Left lung (tissue), 4 donors: ENCODE measurements at regions not wholly inside any gene's neighbourhood (a gene's known extent, or its start where the extent isn't known, plus 50 kb on each side); places are given as distances from the start of the nearest gene placed in this dataset.

Source experiments
- ATAC-seq: fragments of 200-7000 bp; cut with Tn5 transposase; one replicate; pipeline ENCODE4 v1.9.1; 2020; ENCODE audit warnings: moderate library complexity
- DNase-seq, 4 donors: peaks; one replicate each; pipeline ENCODE4 v3.0.0-alpha.2; 2013 to 2020
- H3K27ac ChIP-seq, 2 donors: fragments of 200-600 bp; sonication (generic) in 1 of 2; one replicate each; pipeline versions ENCODE4 v1.5.0 to v1.8.0; 2020 to 2021
- H3K27me3 ChIP-seq, 2 donors: fragments of 200-600 bp; sonication (generic) in 1 of 2; one replicate each; pipeline versions ENCODE4 v1.5.0 to v1.8.0; 2020 to 2021
- H3K36me3 ChIP-seq, 2 donors: fragments of 200-600 bp; sonication (generic) in 1 of 2; one replicate each; pipeline versions ENCODE4 v1.5.0 to v1.8.0; 2020 to 2021
- H3K4me1 ChIP-seq, 2 donors: fragments of 200-600 bp; one replicate each; pipeline ENCODE4 v1.8.0; 2021
- H3K4me3 ChIP-seq, 2 donors: fragments of 200-600 bp; sonication (generic) in 1 of 2; one replicate each; pipeline versions ENCODE4 v1.5.0 to v1.8.0; 2020 to 2021; ENCODE audit warnings: mild to moderate bottlenecking in 1 of 2
- H3K9me3 ChIP-seq, 2 donors: fragments of 200-600 bp; sonication (generic) in 1 of 2; one replicate each; pipeline versions ENCODE4 v1.5.0 to v1.8.0; 2020 to 2021
- intact Hi-C, 2 donors: fragments of 100-400 bp; cut with DNase I; formaldehyde crosslinking; loops; one replicate each; pipeline versions ENCODE4 v1.11.2 to v1.14.2; 2022
- TF ChIP-seq, protein P1 (sequence below), 2 donors: fragments of 200-600 bp; sonication (generic) in 1 of 2; IDR thresholded peaks; one replicate each; pipeline versions ENCODE4 v1.5.0 to v1.8.0; 2021; ENCODE audit warnings: antibody characterized with exemption in 2 of 2
- donor health status: DM: no; HTN: yes; CAD: no.
- donor health status: DM: no; HTN: no; CAD: no.

- peaks cover 0 to 11% of the 10 kb centered on the region in 2 donors for H3K4me1 ChIP-seq
- no peaks in the 10 kb centered on the region for H3K27me3 ChIP-seq
- ATAC-seq (no peak), DNase-seq (no peak)
- H3K9me3 ChIP-seq, result no peaks in the 10 kb centered on the region
- TF ChIP-seq, protein P1, sequence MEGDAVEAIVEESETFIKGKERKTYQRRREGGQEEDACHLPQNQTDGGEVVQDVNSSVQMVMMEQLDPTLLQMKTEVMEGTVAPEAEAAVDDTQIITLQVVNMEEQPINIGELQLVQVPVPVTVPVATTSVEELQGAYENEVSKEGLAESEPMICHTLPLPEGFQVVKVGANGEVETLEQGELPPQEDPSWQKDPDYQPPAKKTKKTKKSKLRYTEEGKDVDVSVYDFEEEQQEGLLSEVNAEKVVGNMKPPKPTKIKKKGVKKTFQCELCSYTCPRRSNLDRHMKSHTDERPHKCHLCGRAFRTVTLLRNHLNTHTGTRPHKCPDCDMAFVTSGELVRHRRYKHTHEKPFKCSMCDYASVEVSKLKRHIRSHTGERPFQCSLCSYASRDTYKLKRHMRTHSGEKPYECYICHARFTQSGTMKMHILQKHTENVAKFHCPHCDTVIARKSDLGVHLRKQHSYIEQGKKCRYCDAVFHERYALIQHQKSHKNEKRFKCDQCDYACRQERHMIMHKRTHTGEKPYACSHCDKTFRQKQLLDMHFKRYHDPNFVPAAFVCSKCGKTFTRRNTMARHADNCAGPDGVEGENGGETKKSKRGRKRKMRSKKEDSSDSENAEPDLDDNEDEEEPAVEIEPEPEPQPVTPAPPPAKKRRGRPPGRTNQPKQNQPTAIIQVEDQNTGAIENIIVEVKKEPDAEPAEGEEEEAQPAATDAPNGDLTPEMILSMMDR (IDR thresholded peaks at IDR 0.05), result no peak
- intact Hi-C loops, result no loop called here
- H3K27ac ChIP-seq, result no peak overlapping the region
- no peak overlapping the region for H3K4me3 ChIP-seq
- H3K36me3 ChIP-seq, result no peaks in the 10 kb centered on the region
These were observed 121.7 kb upstream of the MARCKS start for GRCh38 chr6:113735491-113735890.

DNA sequence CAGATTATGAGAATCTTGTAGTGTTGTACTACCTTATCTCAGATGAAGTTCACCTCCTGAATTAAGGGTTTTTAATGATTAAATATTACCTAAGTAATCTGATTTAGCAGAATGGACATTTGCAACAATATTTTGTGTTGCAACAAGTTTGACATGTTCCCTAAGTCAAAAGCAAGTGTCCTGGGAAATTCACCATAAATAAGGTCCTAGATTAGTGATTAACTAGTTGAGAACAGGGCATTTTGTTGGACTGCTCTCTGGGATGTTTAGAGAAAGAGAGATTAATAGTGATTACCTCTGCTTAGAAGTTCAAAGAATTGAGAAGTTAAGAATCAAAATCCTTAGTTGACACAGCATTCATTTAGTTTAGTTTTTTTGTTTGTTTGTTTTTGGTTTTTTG lies 120.2 kb upstream of the MARCKS start:
- no peak for ATAC-seq
- no peaks in the 10 kb centered on the region for H3K9me3 ChIP-seq
- no peak overlapping the region for H3K4me3 ChIP-seq
- no peaks in the 10 kb centered on the region for H3K27me3 ChIP-seq
- intact Hi-C loops, result no loop called here
- H3K4me1 ChIP-seq, result peaks cover 0 to 11% of the 10 kb centered on the region in 2 donors
- H3K27ac ChIP-seq, result no peak overlapping the region
- H3K36me3 ChIP-seq, result no peaks in the 10 kb centered on the region
- no peak for DNase-seq
- TF ChIP-seq, protein P1 (IDR thresholded peaks at IDR 0.05), result no peak

DNA sequence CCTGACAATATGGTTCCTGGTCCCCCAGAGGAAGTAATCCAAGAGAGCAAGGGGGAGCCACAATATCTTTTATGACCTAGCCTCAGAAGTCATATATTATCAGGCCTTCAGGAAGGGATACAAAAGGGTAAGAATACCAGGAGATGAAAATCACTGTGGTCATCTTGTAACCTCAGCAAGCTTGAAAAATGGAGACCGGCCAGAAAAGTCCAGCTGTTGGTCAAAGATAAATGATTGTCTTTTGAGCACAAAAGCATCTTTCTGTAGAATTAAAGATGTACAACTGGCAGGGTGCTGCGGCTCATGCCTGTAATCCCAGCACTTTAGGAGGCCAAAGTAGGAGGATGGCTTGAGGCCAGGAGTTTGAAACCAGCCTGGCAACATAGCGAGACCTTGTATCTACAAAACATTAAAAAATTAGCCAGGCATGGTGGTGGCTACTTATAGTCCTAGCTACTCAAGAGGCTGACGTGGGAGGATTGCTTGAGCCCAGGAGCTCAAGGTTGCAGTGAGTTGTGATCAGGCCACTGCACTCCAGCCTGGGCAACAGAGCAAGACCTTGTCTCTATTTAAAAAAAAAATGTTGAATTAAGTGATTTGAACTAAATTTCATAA lies 118.0 kb upstream of the MARCKS start:
- Histone ChIP-seq H3K4me1 (peaks cover 0 to 11% of the 10 kb centered on the region in 2 donors), H3K27ac (no peak overlapping the region), H3K36me3 (no peaks in the 10 kb centered on the region), H3K9me3 (no peaks in the 10 kb centered on the region), H3K27me3 (no peaks in the 10 kb centered on the region), H3K4me3 (no peak overlapping the region)
- intact Hi-C loops, result no loop called here
- DNase-seq, result no peak
- TF ChIP-seq, protein P1 (IDR thresholded peaks at IDR 0.05), result no peak
- ATAC-seq, result no peak

GRCh38 chr6:113741651-113742050 lies 115.5 kb upstream of the MARCKS start:
- TF ChIP-seq, protein P1 (IDR thresholded peaks at IDR 0.05), result no peak
- no peak for ATAC-seq
- H3K4me1 ChIP-seq, result no peaks in the 10 kb centered on the region
- H3K4me3 ChIP-seq, result no peak overlapping the region
- H3K9me3 ChIP-seq, result no peaks in the 10 kb centered on the region
- no peak for DNase-seq
- no peak overlapping the region for H3K27ac ChIP-seq
- intact Hi-C loops, result no loop called here
- H3K27me3 ChIP-seq, result no peaks in the 10 kb centered on the region
- no peaks in the 10 kb centered on the region for H3K36me3 ChIP-seq

- no peaks in the 10 kb centered on the region for H3K27me3 ChIP-seq
- H3K4me3 ChIP-seq, result no peak overlapping the region
- DNase-seq (no peak), ATAC-seq (no peak)
- H3K36me3 ChIP-seq, result no peaks in the 10 kb centered on the region
- intact Hi-C loops, result no loop called here
- no peaks in the 10 kb centered on the region for H3K9me3 ChIP-seq
- H3K4me1 ChIP-seq, result no peaks in the 10 kb centered on the region
- TF ChIP-seq, protein P1 (IDR thresholded peaks at IDR 0.05), result no peak
- H3K27ac ChIP-seq, result no peak overlapping the region
These were observed 114.8 kb upstream of the MARCKS start for GRCh38 chr6:113742342-113742741.
